ENCODE measurements at regions not wholly inside any gene's neighbourhood (a gene's known extent, or its start where the extent isn't known, plus 50 kb on each side); places are given as distances from the start of the nearest gene placed in this dataset.

DNA sequence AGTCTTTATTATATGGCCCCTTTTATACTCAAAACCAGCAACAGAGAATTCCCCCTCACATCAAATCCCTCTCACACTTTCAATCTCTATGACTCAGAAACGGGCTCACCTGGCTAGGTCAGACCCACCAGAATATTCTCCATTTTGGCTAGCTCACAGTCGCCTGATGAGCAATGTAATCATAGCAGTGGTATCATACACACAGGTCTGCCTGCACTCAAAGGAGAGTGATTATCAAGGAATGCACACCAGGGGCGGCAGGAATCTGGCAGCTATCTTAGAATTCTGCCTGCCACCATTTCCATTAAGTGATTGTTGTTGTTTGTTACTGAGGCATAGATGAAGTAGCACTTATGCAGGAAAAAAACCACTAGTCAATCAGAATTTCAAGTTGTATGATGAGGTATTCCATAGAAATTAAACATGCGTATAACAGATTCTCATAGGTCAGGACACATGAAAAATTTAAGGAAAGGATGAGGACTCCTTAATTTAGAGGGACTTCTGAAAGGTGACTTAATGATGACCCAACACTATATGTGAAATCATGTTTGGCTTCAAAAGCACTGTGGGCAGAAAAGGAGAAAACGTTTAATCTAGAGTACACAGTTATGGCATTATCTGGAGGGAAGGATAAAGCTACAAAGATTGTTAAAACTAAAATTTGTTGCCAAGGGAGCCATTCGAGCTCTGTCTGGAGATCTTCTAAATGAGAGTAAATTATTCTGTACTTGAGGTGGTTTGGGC is 185.8 kb upstream of the DDI1 start:
- DNase-seq (ENCODE audit: low read depth, low spot score) = no peak
- ChIA-PET CTCF (interaction anchor here (0.9 kb wide), 1 partner anchor 12 kb away, joined by 3 read pairs; no protein-coding TSS in a partner anchor), RAD21 (ENCODE audit: unreplicated experiment) (no interaction called here), SMC1A (ENCODE audit: uncharacterized antibody, unreplicated experiment) (interaction anchor here (1.0 to 1.6 kb wide), 2 partner anchors 22 to 28 kb away, joined by 3 to 4 read pairs; no protein-coding TSS in a partner anchor), POLR2A (interaction anchor here (0.5 kb wide), 1 partner anchor 68 kb away, joined by 6 read pairs; no protein-coding TSS in a partner anchor)
- Histone ChIP-seq H3K27me3 (replicated peaks in 1 of 2; ENCODE audit: control insufficient read depth in 2 of 2, insufficient read depth in 2 of 2, low read length in 1 of 2) (no peaks in the 10 kb centered on the region), H3K4me1 (ENCODE audit: control insufficient read depth, insufficient read depth, low read length) (no peaks in the 10 kb centered on the region), H3K4me3 (no peak overlapping the region), H3K79me2 (ENCODE audit: control insufficient read depth, insufficient read depth, low read length) (no peaks in the 10 kb centered on the region), H3K27ac (ENCODE audit: control insufficient read depth, insufficient read depth) (no peak overlapping the region), H3K9me3 (replicated peaks; ENCODE audit: control insufficient read depth, insufficient read depth, low read length) (no peaks in the 10 kb centered on the region), H2AFZ (ENCODE audit: control insufficient read depth, low read depth, low read length) (no peak overlapping the region), H4K20me1 (ENCODE audit: control insufficient read depth, insufficient read depth) (no peaks in the 10 kb centered on the region), H3K9ac (ENCODE audit: control insufficient read depth, insufficient read depth, low read length) (no peak overlapping the region), H3K36me3 (ENCODE audit: control insufficient read depth in 2 of 2, insufficient read depth in 2 of 2, low read length in 1 of 2) (no peaks in the 10 kb centered on the region), H3K4me2 (ENCODE audit: control insufficient read depth, insufficient read depth) (no peak overlapping the region)
- WGBS (ENCODE audit: insufficient coverage, insufficient replicate concordance, low lambda C conversion rate, missing lambda C conversion rate) = 34% methylated on average over 6 of the region's 6 CpGs
- FAIRE-seq = no peak
- intact Hi-C loops (cut with micrococcal nuclease; ENCODE audit: unreplicated experiment) (no loop called here), in situ Hi-C loops (cut with MboI) (no loop called here)
- TF ChIP-seq IKZF2 (IDR thresholded peaks at IDR 0.05) (no peak), CBX3 (IDR thresholded peaks at IDR 0.05; ENCODE audit: borderline replicate concordance, low read depth) (no peak), RB1 (IDR thresholded peaks at IDR 0.05; ENCODE audit: borderline replicate concordance) (no peak), YY1 (IDR thresholded peaks at IDR 0.05; ENCODE audit: low read depth, low read length) (no peak), KDM1A (IDR thresholded peaks at IDR 0.05; ENCODE audit: borderline replicate concordance) (no peak), SIN3A (IDR thresholded peaks at IDR 0.05; ENCODE audit: low read depth, low read length) (no peak), TBL1XR1 (IDR thresholded peaks at IDR 0.05; ENCODE audit: low read depth, low read length) (no peak), NFYA (IDR thresholded peaks at IDR 0.05; ENCODE audit: borderline replicate concordance, low read depth, low read length) (no peak), HCFC1 (IDR thresholded peaks at IDR 0.05; ENCODE audit: low read length) (no peak)
- no TSS peak for BruUV-seq (replicated peaks)
- ATAC-seq = no peak

All from GM12878 (cell line).